CD4-positive, alpha-beta T cell treated with Interleukin-4 for 4 hours (primary cell): ENCODE measurements at regions not wholly inside any gene's neighbourhood (a gene's known extent, or its start where the extent isn't known, plus 50 kb on each side); places are given as distances from the start of the nearest gene placed in this dataset.
"Not testable (repeated sequence)": the region's sequence is repeated elsewhere in the genome, so short reads cannot be mapped to it uniquely, and the experiment has no call there.

Experiments
- DNase-seq: peaks from one replicate; pipeline ENCODE4 v3.0.0-alpha.2; 2020

GRCh38 chr9:81424431-81424830 lies 264.9 kb downstream of the TLE1 start:
- no peak for DNase-seq

GRCh38 chr9:81423589-81424326 lies 265.6 kb downstream of the TLE1 start:
- no peak for DNase-seq

GRCh38 chr9:81421090-81421489 lies 268.3 kb downstream of the TLE1 start:
- DNase-seq, result not testable (repeated sequence)

- no peak for DNase-seq
These were observed 269.3 kb downstream of the TLE1 start for GRCh38 chr9:81420024-81420423.

GRCh38 chr9:81417941-81418340 lies 271.4 kb downstream of the TLE1 start:
- DNase-seq, result no peak

GRCh38 chr9:81417299-81417675 lies 272.1 kb downstream of the TLE1 start:
- no peak for DNase-seq

GRCh38 chr9:81416476-81417298 lies 272.7 kb downstream of the TLE1 start:
- DNase-seq, result no peak

GRCh38 chr9:81414836-81415235 lies 274.5 kb downstream of the TLE1 start:
- no peak for DNase-seq

GRCh38 chr9:81411961-81412360 lies 277.4 kb downstream of the TLE1 start:
- no peak for DNase-seq

- no peak for DNase-seq
These were observed 279.1 kb downstream of the TLE1 start for GRCh38 chr9:81410201-81410600.

GRCh38 chr9:81408951-81409350 lies 280.4 kb downstream of the TLE1 start:
- no peak for DNase-seq

- DNase-seq, result no peak
These were observed 284.3 kb downstream of the TLE1 start for GRCh38 chr9:81404931-81405598.

- DNase-seq, result no peak
These were observed 291.6 kb downstream of the TLE1 start for GRCh38 chr9:81397481-81398381.

- no peak for DNase-seq
These were observed 292.8 kb downstream of the TLE1 start for GRCh38 chr9:81396528-81396927.

GRCh38 chr9:81395676-81396054 lies 293.7 kb downstream of the TLE1 start:
- DNase-seq, result no peak

- DNase-seq, result no peak
These were observed 294.3 kb downstream of the TLE1 start for GRCh38 chr9:81394881-81395675.

- DNase-seq, result no peak
These were observed 295.1 kb downstream of the TLE1 start for GRCh38 chr9:81393985-81394811.

- no peak for DNase-seq
These were observed 297.9 kb downstream of the TLE1 start for GRCh38 chr9:81391457-81391825.

- no peak for DNase-seq
These were observed 298.4 kb downstream of the TLE1 start for GRCh38 chr9:81390792-81391456.

- DNase-seq, result no peak
These were observed 299.8 kb downstream of the TLE1 start for GRCh38 chr9:81389569-81389993.
